GM18870 (cell line): ENCODE measurements at regions not wholly inside any gene's neighbourhood (a gene's known extent, or its start where the extent isn't known, plus 50 kb on each side); places are given as distances from the start of the nearest gene placed in this dataset.

ENCODE experiments used
- ATAC-seq: cut with Tn5 transposase; IDR thresholded peaks from one replicate; pipeline ENCODE4 v1.9.1; 2021; ENCODE audit warnings: moderate library complexity; ENCODE audit not compliant: unreplicated experiment

GRCh38 chr15:53462651-53463050, 296.8 kb downstream of the WDR72 start:
- no peak for ATAC-seq

GRCh38 chr15:53461677-53462076, 297.8 kb downstream of the WDR72 start:
- no peak for ATAC-seq

GRCh38 chr15:53458736-53459135, 300.7 kb downstream of the WDR72 start:
- no peak for ATAC-seq

GRCh38 chr15:53457479-53457878, 302.0 kb downstream of the WDR72 start:
- no peak for ATAC-seq

GRCh38 chr15:53454843-53455721, 304.4 kb downstream of the WDR72 start:
- ATAC-seq = no peak

- ATAC-seq = no peak
Measured at GRCh38 chr15:53454535-53454842, 305.0 kb downstream of the WDR72 start.

- ATAC-seq = no peak
Measured at GRCh38 chr15:53453253-53454105, 306.0 kb downstream of the WDR72 start.

GRCh38 chr15:53448232-53449015, 311.0 kb downstream of the WDR72 start:
- ATAC-seq = no peak

GRCh38 chr15:53447742-53448141, 311.7 kb downstream of the WDR72 start:
- ATAC-seq = no peak

- no peak for ATAC-seq
Measured at GRCh38 chr15:53447053-53447574, 312.3 kb downstream of the WDR72 start.

- ATAC-seq = no peak
Measured at GRCh38 chr15:53446376-53446775, 313.1 kb downstream of the WDR72 start.

GRCh38 chr15:53445531-53445930, 313.9 kb downstream of the WDR72 start:
- no peak for ATAC-seq

GRCh38 chr15:53437985-53438841, 321.2 kb downstream of the WDR72 start:
- ATAC-seq = no peak

GRCh38 chr15:53437366-53437765, 322.1 kb downstream of the WDR72 start:
- ATAC-seq = no peak

GRCh38 chr15:53434174-53434678, 325.2 kb downstream of the WDR72 start:
- no peak for ATAC-seq

GRCh38 chr15:53416219-53416940, 343.1 kb downstream of the WDR72 start:
- no peak for ATAC-seq

GRCh38 chr15:53414167-53414566, 345.3 kb downstream of the WDR72 start:
- ATAC-seq = no peak

GRCh38 chr15:53412542-53412941, 346.9 kb downstream of the WDR72 start:
- no peak for ATAC-seq

GRCh38 chr15:53404930-53405493, 354.5 kb downstream of the WDR72 start:
- no peak for ATAC-seq
